ENCODE measurements at regions not wholly inside any gene's neighbourhood (a gene's known extent, or its start where the extent isn't known, plus 50 kb on each side); places are given as distances from the start of the nearest gene placed in this dataset.

DNA sequence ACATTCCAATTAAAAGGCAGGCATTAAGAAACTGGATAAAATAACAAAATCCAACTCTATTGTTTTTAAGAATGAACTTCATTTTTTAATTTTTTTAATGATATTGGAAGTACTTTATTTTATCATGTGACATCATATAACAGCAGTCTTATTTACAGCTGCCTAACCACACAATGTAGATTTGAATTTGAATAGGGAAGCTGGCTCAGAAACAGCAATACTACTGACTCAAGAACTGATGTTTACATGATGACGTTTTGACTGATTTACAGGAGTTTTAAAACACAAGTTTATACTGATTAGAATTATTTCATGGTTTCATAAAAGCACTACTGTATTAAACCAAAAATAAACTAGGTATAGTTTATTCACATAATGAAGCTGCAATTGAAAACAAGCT is 348.7 kb upstream of the NR5A2 start:
- TF ChIP-seq MYC (IDR thresholded peaks at IDR 0.05; ENCODE audit: insufficient read depth, insufficient read length, insufficient replicate concordance, low read length, severe bottlenecking) = no peak
- TF ChIP-seq CREB1 (IDR thresholded peaks at IDR 0.05; ENCODE audit: low read depth) = no peak
- no peak for TF ChIP-seq KDM1A (IDR thresholded peaks at IDR 0.05; ENCODE audit: borderline replicate concordance)
- no peak for TF ChIP-seq SREBF2 (IDR thresholded peaks at IDR 0.05; ENCODE audit: low read length)
- no peak for TF ChIP-seq NRF1 (conservative IDR thresholded peaks at IDR 0.05; ENCODE audit: low read depth, low read length)
- no peak for TF ChIP-seq EZH2 (IDR thresholded peaks at IDR 0.05; ENCODE audit: borderline replicate concordance, control insufficient read depth, low read depth, low read length)
- no peak for TF ChIP-seq POLR2AphosphoS5 (IDR thresholded peaks at IDR 0.05; ENCODE audit: low read length)
- TF ChIP-seq NBN (IDR thresholded peaks at IDR 0.05) = no peak
- no peak for TF ChIP-seq BHLHE40 (IDR thresholded peaks at IDR 0.05; ENCODE audit: borderline replicate concordance in 1 of 2, low read depth in 2 of 2, low read length in 1 of 2)
